ENCODE measurements at regions not wholly inside any gene's neighbourhood (a gene's known extent, or its start where the extent isn't known, plus 50 kb on each side); places are given as distances from the start of the nearest gene placed in this dataset.
"Not testable (repeated sequence)": the region's sequence is repeated elsewhere in the genome, so short reads cannot be mapped to it uniquely, and the experiment has no call there.

- intact Hi-C loops (cut with DNase I): no loop called here
- TF ChIP-seq POLR2A (IDR thresholded peaks at IDR 0.05): no peak
- no peak for TF ChIP-seq CTCF (IDR thresholded peaks at IDR 0.05)
- H3K4me1 ChIP-seq (replicated peaks in 1 of 2): no peaks in the 10 kb centered on the region
- no peaks in the 10 kb centered on the region for H3K27me3 ChIP-seq
- H3K4me3 ChIP-seq: no peak overlapping the region
- H3K36me3 ChIP-seq (replicated peaks in 1 of 2): no peaks in the 10 kb centered on the region
- H3K9me3 ChIP-seq (replicated peaks in 1 of 3): no peaks in the 10 kb centered on the region
- no peak for DNase-seq
- H3K27ac ChIP-seq: no peak overlapping the region
These were observed 64.9 kb upstream of the KBTBD8 start for GRCh38 chr3:66933233-66933632.

- WGBS, 4 donors: 63 to 81% (median 77%) methylated on average over 1 of the region's 1 CpG
- intact Hi-C loops (cut with DNase I): no loop called here
These were observed 64.1 kb upstream of the KBTBD8 start for GRCh38 chr3:66934041-66934440.

GRCh38 chr3:66934725-66935124 is 63.4 kb upstream of the KBTBD8 start:
- intact Hi-C loops (cut with DNase I): no loop called here
- Histone ChIP-seq H3K9me3 (replicated peaks in 1 of 3) (no peaks in the 10 kb centered on the region), H3K4me1 (replicated peaks in 1 of 2) (no peaks in the 10 kb centered on the region), H3K4me3 (no peak overlapping the region), H3K27ac (no peak overlapping the region), H3K27me3 (no peaks in the 10 kb centered on the region), H3K36me3 (replicated peaks in 1 of 2) (no peaks in the 10 kb centered on the region)
- no peak for TF ChIP-seq POLR2A (IDR thresholded peaks at IDR 0.05)
- TF ChIP-seq CTCF (IDR thresholded peaks at IDR 0.05): no peak
- DNase-seq: no peak
- WGBS, 4 donors: 63 to 77% (median 72%) methylated on average over 3 of the region's 3 CpGs

More at GRCh38 chr3:66934041-66934440, 64.1 kb upstream of the KBTBD8 start:
- Histone ChIP-seq H3K4me3 (no peak overlapping the region), H3K9me3 (replicated peaks in 1 of 3) (no peaks in the 10 kb centered on the region), H3K27me3 (no peaks in the 10 kb centered on the region), H3K4me1 (replicated peaks in 1 of 2) (no peaks in the 10 kb centered on the region), H3K36me3 (replicated peaks in 1 of 2) (no peaks in the 10 kb centered on the region), H3K27ac (no peak overlapping the region)
- TF ChIP-seq POLR2A (IDR thresholded peaks at IDR 0.05) (no peak), CTCF (IDR thresholded peaks at IDR 0.05) (no peak)
- DNase-seq: no peak

- intact Hi-C loops (cut with DNase I); DNase-seq: not testable (repeated sequence)
- 56 to 77% (median 62%) methylated on average over 6 of the region's 6 CpGs for WGBS, 4 donors
These were observed 61.1 kb upstream of the KBTBD8 start for GRCh38 chr3:66937041-66937440.

GRCh38 chr3:66938338-66938963 is 59.7 kb upstream of the KBTBD8 start:
- no peak overlapping the region for H3K27ac ChIP-seq
- no peaks in the 10 kb centered on the region for H3K9me3 ChIP-seq (replicated peaks in 1 of 3)
- H3K4me1 ChIP-seq (replicated peaks in 1 of 2): no peaks in the 10 kb centered on the region
- H3K27me3 ChIP-seq: no peaks in the 10 kb centered on the region
- WGBS, 4 donors: 16 to 22% (median 17%) methylated on average over 5 of the region's 5 CpGs
- no peak for TF ChIP-seq POLR2A (IDR thresholded peaks at IDR 0.05)
- peak; percentile 50 to 77 (median 60) for TF ChIP-seq CTCF (IDR thresholded peaks at IDR 0.05)
- intact Hi-C loops (cut with DNase I): no loop called here
- H3K36me3 ChIP-seq (replicated peaks in 1 of 2): no peaks in the 10 kb centered on the region
- no peak overlapping the region for H3K4me3 ChIP-seq
- peak; percentile 25 to 70 (median 43) for DNase-seq

More at GRCh38 chr3:66937041-66937440, 61.1 kb upstream of the KBTBD8 start:
- not testable (repeated sequence) for H3K27me3 ChIP-seq; H3K4me1 ChIP-seq (replicated peaks in 1 of 2); H3K36me3 ChIP-seq (replicated peaks in 1 of 2); H3K9me3 ChIP-seq (replicated peaks in 1 of 3); H3K27ac ChIP-seq; H3K4me3 ChIP-seq

All from adrenal gland (tissue), 9 donors.